HEK293T (cell line): ENCODE measurements at regions not wholly inside any gene's neighbourhood (a gene's known extent, or its start where the extent isn't known, plus 50 kb on each side); places are given as distances from the start of the nearest gene placed in this dataset.

Experiments used
- CTCF ChIA-PET: fragments of 350-600 bp; formaldehyde crosslinking; extraction: SDS; loops from one replicate; lab custom pipeline; 2021; ENCODE audit warnings: antibody characterized with exemption, inconsistent platforms; lab: Yijun Ruan, JAX
- POLR2A ChIA-PET: fragments of 350-600 bp; formaldehyde crosslinking; extraction: SDS; loops from one replicate; lab custom pipeline; 2020; ENCODE audit warnings: antibody characterized with exemption, inconsistent platforms; lab: Yijun Ruan, JAX
- DNase-seq: peaks from one replicate; pipeline ENCODE4 v3.0.0; 2012; ENCODE audit warnings: mixed read lengths; ENCODE audit errors: extremely low spot score
- ARNT ChIP-seq: fragments of 450-650 bp; IDR thresholded peaks from 2 replicates; pipeline ENCODE4 v1.6.1; 2017; ENCODE audit warnings: mild to moderate bottlenecking
- BHLHE40 ChIP-seq: fragments of 450-650 bp; IDR thresholded peaks from 2 replicates; pipeline ENCODE4 v1.6.1; 2016; ENCODE audit warnings: mild to moderate bottlenecking, moderate library complexity, borderline replicate concordance
- CTBP1 ChIP-seq: fragments of 450-650 bp; IDR thresholded peaks from 2 replicates; pipeline ENCODE4 v1.6.1; 2016; ENCODE audit warnings: borderline replicate concordance
- ELF4 ChIP-seq: fragments of 450-650 bp; IDR thresholded peaks from 2 replicates; pipeline ENCODE4 v1.6.1; 2017; ENCODE audit warnings: antibody characterized with exemption
- FOXA1 ChIP-seq: fragments of 450-650 bp; IDR thresholded peaks from 2 replicates; pipeline ENCODE4 v1.6.1; 2016; ENCODE audit warnings: mild to moderate bottlenecking
- FOXK2 ChIP-seq: fragments of 450-650 bp; IDR thresholded peaks from 2 replicates; pipeline ENCODE4 v1.6.1; 2016; ENCODE audit warnings: mild to moderate bottlenecking
- FOXM1 ChIP-seq: fragments of 450-650 bp; IDR thresholded peaks from 2 replicates; pipeline ENCODE4 v1.6.1; 2017; ENCODE audit warnings: mild to moderate bottlenecking, borderline replicate concordance
- HDGF ChIP-seq: fragments of 450-650 bp; IDR thresholded peaks from 2 replicates; pipeline ENCODE4 v1.6.1; 2017; ENCODE audit warnings: antibody characterized with exemption, borderline replicate concordance
- L3MBTL2 ChIP-seq: fragments of 450-650 bp; conservative IDR thresholded peaks from 2 replicates; pipeline ENCODE4 v1.6.1; 2016; ENCODE audit warnings: mild to moderate bottlenecking
- LEF1 ChIP-seq: fragments of 450-650 bp; IDR thresholded peaks from 2 replicates; pipeline ENCODE4 v1.6.1; 2017; ENCODE audit warnings: mild to moderate bottlenecking, borderline replicate concordance
- NFRKB ChIP-seq: fragments of 450-650 bp; IDR thresholded peaks from 2 replicates; pipeline ENCODE4 v1.6.1; 2016; ENCODE audit warnings: mild to moderate bottlenecking, moderate library complexity
- SP1 ChIP-seq: fragments of 450-650 bp; IDR thresholded peaks from 2 replicates; pipeline ENCODE4 v1.6.1; 2017
- SUZ12 ChIP-seq: fragments of 450-650 bp; IDR thresholded peaks from 2 replicates; pipeline ENCODE4 v1.6.1; 2016; ENCODE audit warnings: mild to moderate bottlenecking
- TARDBP ChIP-seq: fragments of 450-650 bp; IDR thresholded peaks from 2 replicates; pipeline ENCODE4 v1.6.1; 2016
- ZNF384 ChIP-seq: fragments of 450-650 bp; IDR thresholded peaks from 2 replicates; pipeline ENCODE4 v1.6.1; 2016
- TF ChIP-seq, protein P1 (sequence below): fragments of 450-650 bp; IDR thresholded peaks from 2 replicates; pipeline ENCODE4 v1.6.1; 2016

DNA sequence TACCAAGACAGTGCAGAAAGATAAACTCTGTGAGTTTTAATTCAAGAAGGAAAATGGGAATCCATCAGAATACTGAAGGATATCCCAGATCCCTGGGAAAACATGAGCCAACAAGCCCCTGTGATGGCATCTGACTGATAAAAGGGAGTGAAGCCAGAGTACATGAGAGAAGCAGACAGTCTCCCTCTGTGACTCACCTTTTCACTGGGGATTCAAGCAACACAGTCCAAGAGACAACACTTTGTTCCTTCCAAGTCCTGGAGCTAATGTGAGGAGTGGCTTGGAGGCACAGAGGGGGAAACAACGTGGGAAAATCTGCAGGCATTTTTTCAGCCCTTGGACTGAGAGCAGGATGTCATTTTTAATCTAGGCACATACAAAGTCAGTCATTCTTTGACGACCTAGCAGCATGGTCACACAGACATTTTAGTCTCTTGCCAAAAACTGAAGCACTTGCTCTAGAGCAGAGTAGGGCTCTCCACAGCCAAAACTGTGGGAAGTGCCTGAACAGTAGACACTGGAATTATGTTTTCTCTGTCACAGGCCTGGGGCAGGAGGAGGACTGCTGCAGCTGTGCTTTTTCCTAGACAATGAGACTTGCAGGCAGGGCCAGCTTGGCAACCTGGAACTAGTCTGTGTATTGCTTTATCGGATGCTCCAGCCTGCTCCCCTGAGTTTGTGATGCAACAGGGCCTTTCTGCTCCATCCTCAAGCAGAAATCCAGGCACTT is 465.0 kb upstream of the GJE1 start:
- TF ChIP-seq, protein P1, sequence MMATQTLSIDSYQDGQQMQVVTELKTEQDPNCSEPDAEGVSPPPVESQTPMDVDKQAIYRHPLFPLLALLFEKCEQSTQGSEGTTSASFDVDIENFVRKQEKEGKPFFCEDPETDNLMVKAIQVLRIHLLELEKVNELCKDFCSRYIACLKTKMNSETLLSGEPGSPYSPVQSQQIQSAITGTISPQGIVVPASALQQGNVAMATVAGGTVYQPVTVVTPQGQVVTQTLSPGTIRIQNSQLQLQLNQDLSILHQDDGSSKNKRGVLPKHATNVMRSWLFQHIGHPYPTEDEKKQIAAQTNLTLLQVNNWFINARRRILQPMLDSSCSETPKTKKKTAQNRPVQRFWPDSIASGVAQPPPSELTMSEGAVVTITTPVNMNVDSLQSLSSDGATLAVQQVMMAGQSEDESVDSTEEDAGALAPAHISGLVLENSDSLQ: no peak
- TF ChIP-seq ARNT: no peak
- ChIA-PET POLR2A (no interaction called here), CTCF (no interaction called here)
- no peak for DNase-seq

DNA sequence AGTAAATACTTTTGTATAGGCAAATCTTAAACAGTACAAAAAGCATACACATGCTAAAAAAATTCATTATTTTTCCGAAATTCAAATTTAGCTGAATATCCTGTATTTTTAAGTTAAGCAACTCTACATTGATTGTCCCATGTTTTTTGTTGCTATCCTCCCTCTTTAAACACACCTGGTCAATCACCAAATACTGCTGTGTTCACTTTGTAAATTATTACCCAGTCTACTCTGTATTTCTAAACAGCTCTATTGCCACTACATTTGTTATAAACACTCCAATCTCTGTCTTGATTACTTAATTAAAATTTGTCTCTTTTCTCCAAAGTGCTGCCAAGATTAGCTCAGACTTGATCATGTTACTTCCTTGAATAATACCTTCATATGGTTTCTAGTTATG is 466.5 kb upstream of the GJE1 start:
- no peak for TF ChIP-seq NFRKB
- CTCF ChIA-PET: no interaction called here
- POLR2A ChIA-PET: no interaction called here
- DNase-seq: no peak

DNA sequence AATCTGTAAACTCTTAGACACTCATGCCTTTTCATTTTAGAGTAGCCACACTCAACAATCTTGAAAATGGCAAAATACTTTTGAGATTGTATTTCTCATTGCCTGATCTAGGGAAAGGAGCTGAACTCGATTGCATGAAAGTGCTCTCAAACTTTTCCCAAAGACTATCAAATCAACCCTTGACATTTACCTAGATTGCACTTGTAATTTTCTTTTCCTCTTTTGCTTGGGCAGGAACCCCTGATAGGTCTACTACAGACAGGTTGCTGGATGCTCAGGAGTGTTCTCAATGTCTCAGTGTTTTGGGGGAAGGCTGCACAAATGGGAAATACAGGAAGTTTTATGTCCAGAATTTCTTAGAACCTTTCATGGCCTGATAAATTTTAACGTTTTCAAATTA is 468.0 kb upstream of the GJE1 start:
- CTCF ChIA-PET: no interaction called here
- POLR2A ChIA-PET: no interaction called here
- TF ChIP-seq FOXA1: no peak
- no peak for TF ChIP-seq CTBP1
- no peak for TF ChIP-seq FOXK2
- TF ChIP-seq FOXM1: no peak
- no peak for TF ChIP-seq TARDBP
- no peak for TF ChIP-seq SP1
- TF ChIP-seq, protein P1: no peak
- no peak for TF ChIP-seq ARNT
- TF ChIP-seq HDGF: no peak
- TF ChIP-seq SUZ12: no peak
- TF ChIP-seq ELF4: no peak
- TF ChIP-seq NFRKB: no peak
- no peak for TF ChIP-seq L3MBTL2
- TF ChIP-seq ZNF384: no peak
- no peak for TF ChIP-seq BHLHE40
- no peak for TF ChIP-seq LEF1
- no peak for DNase-seq

DNA sequence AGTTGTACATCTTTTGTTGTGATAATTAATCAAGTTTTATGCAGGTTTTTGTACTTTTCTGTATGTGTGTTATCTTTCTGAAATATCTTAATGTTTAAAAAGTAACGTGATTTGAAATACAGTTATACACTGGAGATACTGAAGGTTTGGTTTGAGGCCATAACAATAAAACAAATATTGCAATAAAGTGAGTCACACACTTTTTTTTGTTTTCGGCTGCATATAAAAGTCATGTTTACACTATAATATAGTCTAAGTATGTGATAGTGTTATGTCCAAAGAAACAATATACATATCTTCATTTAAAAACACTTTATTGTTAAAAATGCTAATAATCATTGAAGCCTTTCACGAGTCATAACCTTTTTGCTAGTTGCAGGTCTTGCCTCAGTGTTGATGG is 473.1 kb upstream of the GJE1 start:
- TF ChIP-seq BHLHE40 (no peak), ARNT (no peak), FOXA1 (no peak), ZNF384 (no peak), HDGF (no peak), FOXM1 (no peak), L3MBTL2 (no peak), LEF1 (no peak), SP1 (no peak), SUZ12 (no peak), NFRKB (no peak), FOXK2 (no peak), TARDBP (no peak), ELF4 (no peak), CTBP1 (no peak)
- TF ChIP-seq, protein P1: no peak
- POLR2A ChIA-PET: no interaction called here
- DNase-seq: no peak
- CTCF ChIA-PET: no interaction called here

DNA sequence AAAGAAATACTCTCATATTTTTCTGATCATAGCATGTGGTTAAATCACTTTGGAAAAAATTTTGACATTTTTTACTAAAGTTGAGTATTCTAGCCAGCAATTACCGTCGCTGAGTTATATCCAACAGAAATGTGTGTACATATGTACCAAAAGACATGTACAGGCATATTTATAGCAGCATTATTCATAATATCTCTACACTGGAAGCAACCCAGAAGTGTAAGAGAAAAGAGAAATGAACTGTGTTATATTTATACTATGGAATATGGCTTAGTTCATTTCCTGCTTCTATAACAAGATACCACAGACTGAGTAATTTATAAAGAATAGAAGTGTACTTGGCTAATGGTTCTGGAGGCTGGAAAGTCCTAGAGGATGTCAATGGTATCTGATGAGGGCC is 474.0 kb upstream of the GJE1 start:
- ChIA-PET CTCF (no interaction called here), POLR2A (no interaction called here)
- DNase-seq: no peak
- TF ChIP-seq ARNT (no peak), FOXA1 (no peak), FOXM1 (no peak), NFRKB (no peak), CTBP1 (no peak), FOXK2 (no peak), TARDBP (no peak), ZNF384 (no peak), L3MBTL2 (no peak), BHLHE40 (no peak), LEF1 (no peak)
- TF ChIP-seq, protein P1: no peak

DNA sequence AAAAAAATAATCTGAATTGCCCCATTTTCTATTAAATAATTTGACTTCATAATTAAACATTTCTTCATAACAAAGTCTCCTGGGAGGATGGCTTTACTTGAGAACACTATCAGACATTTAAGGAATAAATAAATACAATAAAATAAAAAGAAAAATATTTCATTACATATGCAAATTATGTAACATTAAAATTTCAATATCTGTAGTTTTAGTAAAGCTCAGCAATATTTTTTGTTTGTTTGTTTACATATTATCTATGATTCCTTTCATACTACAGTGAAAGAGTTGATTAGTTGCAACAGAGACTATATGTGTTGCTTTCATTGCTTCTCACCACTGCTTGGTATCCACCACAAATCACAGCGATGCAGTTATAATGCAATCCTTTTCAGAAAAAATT is 474.9 kb upstream of the GJE1 start:
- no peak for DNase-seq
- POLR2A ChIA-PET: no interaction called here
- TF ChIP-seq SP1 (no peak), L3MBTL2 (no peak), SUZ12 (no peak), NFRKB (no peak), ZNF384 (no peak), BHLHE40 (no peak), CTBP1 (no peak), TARDBP (no peak), LEF1 (no peak)
- TF ChIP-seq, protein P1: no peak
- CTCF ChIA-PET: no interaction called here
